NCI-H2171 treated with DMSO at 0.1 percent for 48 hours (cell line): ENCODE measurements at regions not wholly inside any gene's neighbourhood (a gene's known extent, or its start where the extent isn't known, plus 50 kb on each side); places are given as distances from the start of the nearest gene placed in this dataset.

Source experiments
- DNase-seq: peaks from one replicate; lab custom pipeline; 2025; lab: John Stamatoyannopoulos, UW

- DNase-seq = no peak
Observed at GRCh38 chr2:42918041-42918440, 125.7 kb upstream of the HAAO start.

GRCh38 chr2:42917425-42917927 is 125.1 kb upstream of the HAAO start:
- DNase-seq = no peak

GRCh38 chr2:42916324-42916723 is 123.9 kb upstream of the HAAO start:
- DNase-seq = no peak

GRCh38 chr2:42914860-42915259 is 122.5 kb upstream of the HAAO start:
- no peak for DNase-seq

GRCh38 chr2:42914314-42914713 is 121.9 kb upstream of the HAAO start:
- peak; percentile 80 for DNase-seq

GRCh38 chr2:42913280-42913878 is 121.0 kb upstream of the HAAO start:
- DNase-seq = no peak

- no peak for DNase-seq
Observed at GRCh38 chr2:42910645-42911405, 118.4 kb upstream of the HAAO start.

GRCh38 chr2:42909966-42910365 is 117.6 kb upstream of the HAAO start:
- DNase-seq = no peak

GRCh38 chr2:42908518-42909200 is 116.3 kb upstream of the HAAO start:
- DNase-seq = no peak

- no peak for DNase-seq
Observed at GRCh38 chr2:42907835-42908234, 115.5 kb upstream of the HAAO start.

GRCh38 chr2:42906557-42907411 is 114.4 kb upstream of the HAAO start:
- DNase-seq = peak; percentile 84

GRCh38 chr2:42906111-42906556 is 113.8 kb upstream of the HAAO start:
- DNase-seq = peak; percentile 49

- DNase-seq = peak; percentile 83
Observed at GRCh38 chr2:42905341-42906110, 113.1 kb upstream of the HAAO start.

GRCh38 chr2:42904576-42904876 is 112.1 kb upstream of the HAAO start:
- DNase-seq = no peak

- peak; percentile 77 for DNase-seq
Observed at GRCh38 chr2:42903821-42904575, 111.6 kb upstream of the HAAO start.

- no peak for DNase-seq
Observed at GRCh38 chr2:42902939-42903709, 110.7 kb upstream of the HAAO start.

- no peak for DNase-seq
Observed at GRCh38 chr2:42901076-42901640, 108.8 kb upstream of the HAAO start.

GRCh38 chr2:42900289-42900891 is 108.0 kb upstream of the HAAO start:
- DNase-seq = no peak

- DNase-seq = no peak
Observed at GRCh38 chr2:42897358-42897757, 105.0 kb upstream of the HAAO start.
